Gastroesophageal sphincter (tissue), 4 donors: ENCODE measurements at regions not wholly inside any gene's neighbourhood (a gene's known extent, or its start where the extent isn't known, plus 50 kb on each side); places are given as distances from the start of the nearest gene placed in this dataset.

Source experiments
- ATAC-seq: fragments of 150-250 bp; one replicate; pipeline ENCODE4 v1.9.1; 2016; ENCODE audit warnings: mild to moderate bottlenecking, moderate library complexity
- H3K27ac ChIP-seq, 4 donors: fragments of 200-600 bp; sonication (generic) in 3 of 4; 1 replicate in 3 of 4; 2 replicates in 1 of 4; pipeline ENCODE4 v1.5.1; 2016 to 2019
- H3K27me3 ChIP-seq: fragments of 200-600 bp; sonication (generic); one replicate; pipeline ENCODE4 v1.5.1; 2019
- H3K36me3 ChIP-seq, 2 donors: fragments of 200-600 bp; sonication (generic); one replicate each; pipeline ENCODE4 v1.5.1; 2019; ENCODE audit warnings: control low read depth in 1 of 2
- H3K4me1 ChIP-seq, 3 donors: fragments of 200-600 bp; sonication (generic); 1 replicate in 2 of 3; 2 replicates in 1 of 3; pipeline ENCODE4 v1.5.1; 2016 to 2019; ENCODE audit warnings: control low read depth in 2 of 3
- H3K4me3 ChIP-seq, 2 donors: fragments of 200-600 bp; sonication (generic); one replicate each; pipeline ENCODE4 v1.5.1; 2019; ENCODE audit warnings: mild to moderate bottlenecking in 1 of 2, moderate library complexity in 1 of 2
- H3K9me3 ChIP-seq, 3 donors: fragments of 200-600 bp; sonication (generic); one replicate each; pipeline ENCODE4 v1.5.1; 2017 to 2019; ENCODE audit warnings: control low read depth in 2 of 3
- CTCF ChIP-seq, 4 experiments: fragments of 200-600 bp in 2 of 4; fragments of 450-650 bp in 2 of 4; sonication (generic) in 1 of 4; IDR thresholded peaks; one replicate each; pipeline ENCODE4 v1.5.1; 2017 to 2019; ENCODE audit warnings: antibody characterized with exemption in 4 of 4, mild to moderate bottlenecking in 2 of 4, moderate library complexity in 2 of 4
- EP300 ChIP-seq: sonication (generic); formaldehyde crosslinking; IDR thresholded peaks from one replicate; pipeline ENCODE4 v1.6.1; 2017; ENCODE audit warnings: antibody characterized with exemption, mild to moderate bottlenecking
- POLR2A ChIP-seq, 2 donors: fragments of 450-650 bp; IDR thresholded peaks; one replicate each; pipeline ENCODE4 v1.6.1; 2017; ENCODE audit warnings: antibody characterized with exemption in 2 of 2, mild to moderate bottlenecking in 2 of 2, moderate library complexity in 1 of 2
- POLR2AphosphoS5 ChIP-seq: sonication (generic); formaldehyde crosslinking; IDR thresholded peaks from one replicate; pipeline ENCODE4 v1.6.1; 2017; ENCODE audit warnings: antibody characterized with exemption
- WGBS, 2 donors: methylation state at CpG; one replicate each; pipeline ENCODE4 v1.1.5; 2018; ENCODE audit warnings: low coverage in 1 of 2; 5-methylcytosine and 5-hydroxymethylcytosine counted together

- Histone ChIP-seq H3K36me3 (no peaks in the 10 kb centered on the region), H3K27me3 (no peaks in the 10 kb centered on the region), H3K9me3 (no peaks in the 10 kb centered on the region), H3K4me1 (no peaks in the 10 kb centered on the region), H3K27ac (no peak overlapping the region), H3K4me3 (no peak overlapping the region)
- WGBS, 2 donors, result 68 to 83% methylated on average over 2 of the region's 2 CpGs
- no peak for TF ChIP-seq POLR2A (IDR thresholded peaks at IDR 0.05)
- no peak for ATAC-seq
Measured at GRCh38 chr18:25679491-25679890, 327.5 kb upstream of the ZNF521 start.

- Histone ChIP-seq H3K27ac (no peak overlapping the region), H3K27me3 (no peaks in the 10 kb centered on the region), H3K4me1 (no peaks in the 10 kb centered on the region), H3K9me3 (no peaks in the 10 kb centered on the region), H3K4me3 (no peak overlapping the region), H3K36me3 (no peaks in the 10 kb centered on the region)
- ATAC-seq, result no peak
- no peak for TF ChIP-seq CTCF (IDR thresholded peaks at IDR 0.05)
- no peak for TF ChIP-seq EP300
- TF ChIP-seq POLR2A (IDR thresholded peaks at IDR 0.05), result no peak
- no peak for TF ChIP-seq POLR2AphosphoS5
- 81 to 91% methylated on average over 3 to 4 of the region's 4 CpGs for WGBS, 2 donors
Measured at GRCh38 chr18:25678221-25678620, 326.3 kb upstream of the ZNF521 start.

- Histone ChIP-seq H3K27ac (no peak overlapping the region), H3K4me1 (no peaks in the 10 kb centered on the region), H3K27me3 (no peaks in the 10 kb centered on the region), H3K36me3 (no peaks in the 10 kb centered on the region), H3K9me3 (no peaks in the 10 kb centered on the region), H3K4me3 (no peak overlapping the region)
- TF ChIP-seq CTCF (IDR thresholded peaks at IDR 0.05) (no peak), EP300 (no peak), POLR2A (IDR thresholded peaks at IDR 0.05) (no peak), POLR2AphosphoS5 (no peak)
- no peak for ATAC-seq
- 63 to 84% methylated on average over 6 to 7 of the region's 8 CpGs for WGBS, 2 donors
Measured at GRCh38 chr18:25675123-25675850, 323.3 kb upstream of the ZNF521 start.

- no peak overlapping the region for H3K27ac ChIP-seq
- no peak overlapping the region for H3K4me3 ChIP-seq
- H3K4me1 ChIP-seq, result no peaks in the 10 kb centered on the region
- TF ChIP-seq POLR2A (IDR thresholded peaks at IDR 0.05), result no peak
- no peak for TF ChIP-seq EP300
- no peak for TF ChIP-seq POLR2AphosphoS5
- TF ChIP-seq CTCF (IDR thresholded peaks at IDR 0.05), result no peak
- no peak for ATAC-seq
- WGBS, 2 donors, result 73 to 100% methylated on average over 1 of the region's 1 CpG
- no peaks in the 10 kb centered on the region for H3K27me3 ChIP-seq
- H3K9me3 ChIP-seq, result no peaks in the 10 kb centered on the region
- H3K36me3 ChIP-seq, result no peaks in the 10 kb centered on the region
Measured at GRCh38 chr18:25674183-25674582, 322.2 kb upstream of the ZNF521 start.

GRCh38 chr18:25672490-25672889 is 320.5 kb upstream of the ZNF521 start:
- Histone ChIP-seq H3K4me3 (no peak overlapping the region), H3K4me1 (no peaks in the 10 kb centered on the region), H3K27ac (no peak overlapping the region), H3K36me3 (no peaks in the 10 kb centered on the region), H3K27me3 (no peaks in the 10 kb centered on the region), H3K9me3 (no peaks in the 10 kb centered on the region)
- ATAC-seq, result no peak
- TF ChIP-seq POLR2A (IDR thresholded peaks at IDR 0.05), result no peak
- no peak for TF ChIP-seq CTCF (IDR thresholded peaks at IDR 0.05)
- no peak for TF ChIP-seq POLR2AphosphoS5
- TF ChIP-seq EP300, result no peak
- 74 to 82% methylated on average over 4 of the region's 4 CpGs for WGBS, 2 donors
